ENCODE measurements at regions not wholly inside any gene's neighbourhood (a gene's known extent, or its start where the extent isn't known, plus 50 kb on each side); places are given as distances from the start of the nearest gene placed in this dataset.

DNA sequence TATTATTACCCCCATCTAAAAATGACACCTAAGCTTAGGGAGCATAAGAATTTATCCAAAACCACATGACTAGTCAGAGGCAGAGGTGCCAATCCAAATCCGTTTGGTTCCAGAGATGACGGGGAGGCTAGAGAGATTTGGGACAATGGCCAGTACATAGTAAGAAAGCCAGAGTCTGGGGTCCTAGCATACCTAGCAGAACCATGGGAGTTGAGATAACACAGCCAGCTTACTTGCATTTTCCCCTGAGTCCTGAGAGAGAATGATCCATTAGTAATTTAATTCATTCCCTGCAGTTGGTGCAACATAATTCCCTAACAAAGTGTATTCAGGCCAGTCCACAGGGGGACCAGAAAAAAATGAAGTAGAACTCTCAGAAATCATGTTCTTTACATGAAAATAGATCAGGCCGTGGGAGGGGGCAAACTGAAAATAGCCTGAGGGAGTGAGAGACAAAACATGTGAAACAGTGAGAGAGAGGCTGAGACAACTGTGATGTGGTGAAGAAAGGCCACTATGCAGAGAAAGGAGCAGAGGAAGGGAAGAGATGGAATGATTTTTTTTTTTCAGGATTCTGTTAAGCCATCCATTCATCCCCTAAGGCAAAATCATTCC, 243.3 kb downstream of the BRINP2 start:
- Histone ChIP-seq H3K4me2 (ENCODE audit: low read depth, low read length) (no peak overlapping the region), H3K79me1 (ENCODE audit: low read depth in 1 of 2, low read length in 2 of 2) (no peaks in the 10 kb centered on the region), H4K91ac (ENCODE audit: insufficient read depth, low read depth, low read length) (no peak overlapping the region), H3K9me3 (ENCODE audit: control insufficient read depth, insufficient read depth, low read length) (no peaks in the 10 kb centered on the region), H3K4me3 (ENCODE audit: insufficient read depth, low read depth, low read length) (no peak overlapping the region), H4K5ac (ENCODE audit: low read depth, low read length) (no peak overlapping the region), H2AK5ac (ENCODE audit: low read depth, low read length) (no peak overlapping the region), H3K18ac (ENCODE audit: low read depth, low read length) (no peak overlapping the region), H3K9ac (ENCODE audit: low read depth, low read length) (no peak overlapping the region), H2BK120ac (ENCODE audit: low read depth, low read length) (no peak overlapping the region), H3K4me1 (ENCODE audit: control insufficient read depth, insufficient read depth, low read length) (no peaks in the 10 kb centered on the region), H3K27ac (ENCODE audit: insufficient read depth, low read length) (no peak overlapping the region), H3K56ac (ENCODE audit: extremely low read depth, insufficient read depth, low read length) (no peak overlapping the region), H3K36me3 (ENCODE audit: control insufficient read depth, insufficient read depth, low read length) (no peaks in the 10 kb centered on the region), H3K14ac (replicated peaks; ENCODE audit: low read depth, low read length) (no peak overlapping the region), H3K23ac (ENCODE audit: low read depth, low read length) (no peak overlapping the region), H2BK15ac (ENCODE audit: low read depth, low read length) (no peak overlapping the region), H2AK9ac (replicated peaks; ENCODE audit: low read depth, low read length, poor library complexity) (no peak overlapping the region), H3K27me3 (ENCODE audit: control insufficient read depth, insufficient read depth, low read length) (no peaks in the 10 kb centered on the region), H2BK20ac (ENCODE audit: low read depth, low read length) (no peak overlapping the region), H2AFZ (replicated peaks; ENCODE audit: low read length, poor library complexity) (no peak overlapping the region), H2BK5ac (ENCODE audit: low read depth, low read length, poor library complexity, severe bottlenecking) (no peak overlapping the region), H3K4ac (ENCODE audit: low read depth, low read length) (no peak overlapping the region), H3K9me1 (ENCODE audit: insufficient read depth, low read length) (no peaks in the 10 kb centered on the region), H4K20me1 (ENCODE audit: insufficient read depth, low read length) (no peaks in the 10 kb centered on the region), H4K8ac (ENCODE audit: low read depth in 2 of 2, low read length in 2 of 2) (no peak overlapping the region)
- DNase-seq (no peak), ATAC-seq (ENCODE audit: low read depth) (no peak)
- in situ Hi-C loops (cut with MboI; ENCODE audit: low sequenced_read_pairs), result no loop called here
- intact Hi-C loops (cut with micrococcal nuclease), result no loop called here
- dilution Hi-C loops (cut with HindIII; ENCODE audit: low sequenced_read_pairs, unreplicated experiment), result no loop called here
- no CpG with 5 or more reads among the region's 3 CpGs for WGBS, 2 experiments (ENCODE audit: extremely low coverage in 2 of 2, insufficient read length in 1 of 2)
- BruUV-seq (replicated peaks), result no TSS peak
- ChIA-PET POLR2A (ENCODE audit: unreplicated experiment) (no interaction called here), CTCF (no interaction called here)
- TF ChIP-seq MXI1 (IDR thresholded peaks at IDR 0.05; ENCODE audit: borderline replicate concordance, low read depth, low read length) (no peak), NFE2L2 (IDR thresholded peaks at IDR 0.05; ENCODE audit: low read depth, low read length) (no peak), FOS (IDR thresholded peaks at IDR 0.05; ENCODE audit: low read depth, low read length) (no peak), CHD1 (IDR thresholded peaks at IDR 0.05; ENCODE audit: low read depth, low read length) (no peak), RAD21 (IDR thresholded peaks at IDR 0.05; ENCODE audit: low read length) (no peak), POLR2A (IDR thresholded peaks at IDR 0.05; ENCODE audit: low read depth, low read length) (no peak), RCOR1 (IDR thresholded peaks at IDR 0.05; ENCODE audit: insufficient replicate concordance, low read length) (no peak), BHLHE40 (IDR thresholded peaks at IDR 0.05; ENCODE audit: low read depth, low read length) (no peak), RFX5 (IDR thresholded peaks at IDR 0.05; ENCODE audit: low read depth, low read length) (no peak), CEBPB (IDR thresholded peaks at IDR 0.05; ENCODE audit: low read depth, low read length) (no peak), MAFK (IDR thresholded peaks at IDR 0.05; ENCODE audit: low read depth, low read length) (no peak), MAZ (IDR thresholded peaks at IDR 0.05; ENCODE audit: borderline replicate concordance, low read depth, low read length) (no peak), SMC3 (IDR thresholded peaks at IDR 0.05; ENCODE audit: low read depth, low read length) (no peak)
- TF ChIP-seq, protein P1, sequence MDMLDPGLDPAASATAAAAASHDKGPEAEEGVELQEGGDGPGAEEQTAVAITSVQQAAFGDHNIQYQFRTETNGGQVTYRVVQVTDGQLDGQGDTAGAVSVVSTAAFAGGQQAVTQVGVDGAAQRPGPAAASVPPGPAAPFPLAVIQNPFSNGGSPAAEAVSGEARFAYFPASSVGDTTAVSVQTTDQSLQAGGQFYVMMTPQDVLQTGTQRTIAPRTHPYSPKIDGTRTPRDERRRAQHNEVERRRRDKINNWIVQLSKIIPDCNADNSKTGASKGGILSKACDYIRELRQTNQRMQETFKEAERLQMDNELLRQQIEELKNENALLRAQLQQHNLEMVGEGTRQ (IDR thresholded peaks at IDR 0.05; ENCODE audit: low read depth, low read length), result no peak
- TF ChIP-seq, protein P2, sequence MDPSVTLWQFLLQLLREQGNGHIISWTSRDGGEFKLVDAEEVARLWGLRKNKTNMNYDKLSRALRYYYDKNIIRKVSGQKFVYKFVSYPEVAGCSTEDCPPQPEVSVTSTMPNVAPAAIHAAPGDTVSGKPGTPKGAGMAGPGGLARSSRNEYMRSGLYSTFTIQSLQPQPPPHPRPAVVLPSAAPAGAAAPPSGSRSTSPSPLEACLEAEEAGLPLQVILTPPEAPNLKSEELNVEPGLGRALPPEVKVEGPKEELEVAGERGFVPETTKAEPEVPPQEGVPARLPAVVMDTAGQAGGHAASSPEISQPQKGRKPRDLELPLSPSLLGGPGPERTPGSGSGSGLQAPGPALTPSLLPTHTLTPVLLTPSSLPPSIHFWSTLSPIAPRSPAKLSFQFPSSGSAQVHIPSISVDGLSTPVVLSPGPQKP (IDR thresholded peaks at IDR 0.05; ENCODE audit: borderline replicate concordance, low read depth, low read length), result no peak
- TF ChIP-seq, protein P3, sequence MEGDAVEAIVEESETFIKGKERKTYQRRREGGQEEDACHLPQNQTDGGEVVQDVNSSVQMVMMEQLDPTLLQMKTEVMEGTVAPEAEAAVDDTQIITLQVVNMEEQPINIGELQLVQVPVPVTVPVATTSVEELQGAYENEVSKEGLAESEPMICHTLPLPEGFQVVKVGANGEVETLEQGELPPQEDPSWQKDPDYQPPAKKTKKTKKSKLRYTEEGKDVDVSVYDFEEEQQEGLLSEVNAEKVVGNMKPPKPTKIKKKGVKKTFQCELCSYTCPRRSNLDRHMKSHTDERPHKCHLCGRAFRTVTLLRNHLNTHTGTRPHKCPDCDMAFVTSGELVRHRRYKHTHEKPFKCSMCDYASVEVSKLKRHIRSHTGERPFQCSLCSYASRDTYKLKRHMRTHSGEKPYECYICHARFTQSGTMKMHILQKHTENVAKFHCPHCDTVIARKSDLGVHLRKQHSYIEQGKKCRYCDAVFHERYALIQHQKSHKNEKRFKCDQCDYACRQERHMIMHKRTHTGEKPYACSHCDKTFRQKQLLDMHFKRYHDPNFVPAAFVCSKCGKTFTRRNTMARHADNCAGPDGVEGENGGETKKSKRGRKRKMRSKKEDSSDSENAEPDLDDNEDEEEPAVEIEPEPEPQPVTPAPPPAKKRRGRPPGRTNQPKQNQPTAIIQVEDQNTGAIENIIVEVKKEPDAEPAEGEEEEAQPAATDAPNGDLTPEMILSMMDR (conservative IDR thresholded peaks at IDR 0.05; ENCODE audit: low read depth, low read length), result no peak
